ENCODE measurements at regions not wholly inside any gene's neighbourhood (a gene's known extent, or its start where the extent isn't known, plus 50 kb on each side); places are given as distances from the start of the nearest gene placed in this dataset.
"Not testable (repeated sequence)": the region's sequence is repeated elsewhere in the genome, so short reads cannot be mapped to it uniquely, and the experiment has no call there.

GRCh38 chr2:83971547-83971946 is 487.5 kb downstream of the SUCLG1 start:
- TF ChIP-seq CTCF (IDR thresholded peaks at IDR 0.05; ENCODE audit: control insufficient read depth, extremely low read depth, insufficient read depth) = no peak
- H3K4me3 ChIP-seq (ENCODE audit: low read depth, low read length) = no peak overlapping the region
- DNase-seq (ENCODE audit: low read depth) = no peak

- no peak for DNase-seq (ENCODE audit: low read depth)
- no peak for TF ChIP-seq CTCF (IDR thresholded peaks at IDR 0.05; ENCODE audit: control insufficient read depth, extremely low read depth, insufficient read depth)
- no peak overlapping the region for H3K4me3 ChIP-seq (ENCODE audit: low read depth, low read length)
These were observed 488.7 kb downstream of the SUCLG1 start for GRCh38 chr2:83970217-83970929.

- DNase-seq (ENCODE audit: low read depth) = no peak
- H3K4me3 ChIP-seq (ENCODE audit: low read depth, low read length) = no peak overlapping the region
- TF ChIP-seq CTCF (IDR thresholded peaks at IDR 0.05; ENCODE audit: control insufficient read depth, extremely low read depth, insufficient read depth) = no peak
These were observed 490.0 kb downstream of the SUCLG1 start for GRCh38 chr2:83969085-83969484.

GRCh38 chr2:83967854-83968253 is 491.2 kb downstream of the SUCLG1 start:
- peak; percentile 23; the same call in 1 of the 2 replicates for TF ChIP-seq CTCF (IDR thresholded peaks at IDR 0.05; ENCODE audit: control insufficient read depth, extremely low read depth, insufficient read depth)
- DNase-seq (ENCODE audit: low read depth) = no peak
- no peak overlapping the region for H3K4me3 ChIP-seq (ENCODE audit: low read depth, low read length)

- not testable (repeated sequence) for H3K4me3 ChIP-seq (ENCODE audit: low read depth, low read length); DNase-seq (ENCODE audit: low read depth)
These were observed 492.1 kb downstream of the SUCLG1 start for GRCh38 chr2:83966946-83967345.

GRCh38 chr2:83961512-83961911 is 497.6 kb downstream of the SUCLG1 start:
- no peak for TF ChIP-seq CTCF (IDR thresholded peaks at IDR 0.05; ENCODE audit: control insufficient read depth, extremely low read depth, insufficient read depth)
- H3K4me3 ChIP-seq (ENCODE audit: low read depth, low read length) = no peak overlapping the region
- no peak for DNase-seq (ENCODE audit: low read depth)

- H3K4me3 ChIP-seq (ENCODE audit: low read depth, low read length) = no peak overlapping the region
- no peak for DNase-seq (ENCODE audit: low read depth)
- TF ChIP-seq CTCF (IDR thresholded peaks at IDR 0.05; ENCODE audit: control insufficient read depth, extremely low read depth, insufficient read depth) = no peak
These were observed 498.7 kb downstream of the SUCLG1 start for GRCh38 chr2:83960371-83960770.
